IMR-90 (cell line): ENCODE measurements at regions not wholly inside any gene's neighbourhood (a gene's known extent, or its start where the extent isn't known, plus 50 kb on each side); places are given as distances from the start of the nearest gene placed in this dataset.

ENCODE experiments used
- ATAC-seq: fragments of 200-7000 bp; cut with Tn5 transposase; 2 replicates; pipeline ENCODE4 v1.9.1; 2020; ENCODE audit warnings: low read depth, mild to moderate bottlenecking, moderate library complexity
- BruUV-seq: library from RNA; stranded (reverse); fragments of 400-500 nt; replicated peaks from 2 replicates; lab custom pipeline; 2021; lab: Mats Ljungman, UMichigan
- CTCF ChIA-PET: fragments of 300-600 bp; formaldehyde crosslinking; extraction: SDS; loops from one replicate; lab custom pipeline; 2021; ENCODE audit warnings: antibody characterized with exemption; lab: Yijun Ruan, JAX
- POLR2A ChIA-PET: fragments of 300-600 bp; sonication (Branson Sonifier 250); formaldehyde crosslinking; loops from one replicate; lab custom pipeline; 2022; ENCODE audit warnings: antibody characterized with exemption; ENCODE audit not compliant: unreplicated experiment; lab: Charles Lee
- DNase-seq: peaks from one replicate; pipeline ENCODE4 v3.0.0; 2013
- H2AFZ ChIP-seq: replicated peaks from 2 replicates; pipeline ENCODE3; 2013; ENCODE audit warnings: low read length, mild to moderate bottlenecking; ENCODE audit not compliant: poor library complexity
- H2AK5ac ChIP-seq: 2 replicates; pipeline ENCODE4 v1.6.1; 2013; ENCODE audit warnings: low read depth, low read length, inconsistent platforms
- H2AK9ac ChIP-seq: replicated peaks from 2 replicates; pipeline ENCODE3; 2013; ENCODE audit warnings: mild to moderate bottlenecking, low read depth, low read length, moderate library complexity; ENCODE audit not compliant: poor library complexity
- H2BK120ac ChIP-seq: 2 replicates; pipeline ENCODE4 v1.6.1; 2013; ENCODE audit warnings: low read depth, low read length, inconsistent platforms
- H2BK15ac ChIP-seq: 3 replicates; pipeline ENCODE4 v1.6.1; 2013; ENCODE audit warnings: low read depth, low read length, inconsistent platforms
- H2BK20ac ChIP-seq: 2 replicates; pipeline ENCODE4 v1.6.1; 2013; ENCODE audit warnings: low read depth, mild to moderate bottlenecking, inconsistent platforms, low read length, moderate library complexity
- H2BK5ac ChIP-seq: 2 replicates; pipeline ENCODE4 v1.6.1; 2013; ENCODE audit warnings: mild to moderate bottlenecking, low read depth, low read length, inconsistent platforms; ENCODE audit not compliant: poor library complexity, severe bottlenecking
- H3K14ac ChIP-seq: replicated peaks from 2 replicates; pipeline ENCODE4 v1.6.1; 2013; ENCODE audit warnings: low read depth, low read length, inconsistent platforms
- H3K18ac ChIP-seq: 2 replicates; pipeline ENCODE4 v1.6.1; 2013; ENCODE audit warnings: low read depth, low read length, control low read depth
- H3K23ac ChIP-seq: 2 replicates; pipeline ENCODE4 v1.6.1; 2013; ENCODE audit warnings: low read depth, low read length, inconsistent platforms
- H3K27ac ChIP-seq: 2 replicates; pipeline ENCODE4 v1.5.1; 2013; ENCODE audit warnings: mild to moderate bottlenecking, control low read depth, low read length; ENCODE audit not compliant: insufficient read depth
- H3K27me3 ChIP-seq: 2 replicates; pipeline ENCODE4 v1.6.1; 2013; ENCODE audit warnings: low read length; ENCODE audit not compliant: control insufficient read depth, insufficient read depth
- H3K36me3 ChIP-seq: 2 replicates; pipeline ENCODE4 v1.6.1; 2013; ENCODE audit warnings: low read length, mixed read lengths; ENCODE audit not compliant: control insufficient read depth, insufficient read depth
- H3K4ac ChIP-seq: 2 replicates; pipeline ENCODE4 v1.6.1; 2013; ENCODE audit warnings: low read depth, low read length, inconsistent platforms
- H3K4me1 ChIP-seq: 2 replicates; pipeline ENCODE4 v1.6.1; 2013; ENCODE audit warnings: low read length, mixed read lengths; ENCODE audit not compliant: control insufficient read depth, insufficient read depth
- H3K4me2 ChIP-seq: 2 replicates; pipeline ENCODE4 v1.6.1; 2013; ENCODE audit warnings: low read depth, mild to moderate bottlenecking, control low read depth, low read length, moderate library complexity
- H3K4me3 ChIP-seq: 2 replicates; pipeline ENCODE4 v1.5.1; 2013; ENCODE audit warnings: low read depth, mild to moderate bottlenecking, control low read depth, low read length, moderate library complexity; ENCODE audit not compliant: insufficient read depth
- H3K56ac ChIP-seq: 2 replicates; pipeline ENCODE4 v1.6.1; 2013; ENCODE audit warnings: low read length, inconsistent platforms; ENCODE audit not compliant: insufficient read depth; ENCODE audit errors: extremely low read depth
- H3K79me1 ChIP-seq, 2 experiments: 2 replicates each; pipeline ENCODE4 v1.6.1; 2013; ENCODE audit warnings: low read length in 2 of 2, inconsistent platforms in 1 of 2, low read depth in 1 of 2
- H3K9ac ChIP-seq: 2 replicates; pipeline ENCODE4 v1.6.1; 2013; ENCODE audit warnings: low read depth, low read length, control low read depth
- H3K9me1 ChIP-seq: 2 replicates; pipeline ENCODE4 v1.6.1; 2013; ENCODE audit warnings: low read length, inconsistent platforms; ENCODE audit not compliant: insufficient read depth
- H3K9me3 ChIP-seq: 2 replicates; pipeline ENCODE4 v1.6.1; 2013; ENCODE audit warnings: low read length; ENCODE audit not compliant: control insufficient read depth, insufficient read depth
- H4K20me1 ChIP-seq: 2 replicates; pipeline ENCODE4 v1.6.1; 2013; ENCODE audit warnings: low read length, inconsistent platforms; ENCODE audit not compliant: insufficient read depth
- H4K5ac ChIP-seq: 2 replicates; pipeline ENCODE4 v1.6.1; 2013; ENCODE audit warnings: mild to moderate bottlenecking, low read depth, low read length, control low read depth
- H4K8ac ChIP-seq, 2 experiments: 2 replicates each; pipeline ENCODE4 v1.6.1; 2013; ENCODE audit warnings: low read depth in 2 of 2, low read length in 2 of 2, control low read depth in 1 of 2, inconsistent platforms in 1 of 2
- H4K91ac ChIP-seq: 2 replicates; pipeline ENCODE4 v1.6.1; 2013; ENCODE audit warnings: low read depth, low read length, inconsistent platforms; ENCODE audit not compliant: insufficient read depth
- CEBPB ChIP-seq: IDR thresholded peaks from 2 replicates; pipeline ENCODE4 v1.6.1; 2012; ENCODE audit warnings: low read depth, low read length, improper control_type of control experiment
- FOS ChIP-seq: fragments of 150-350 bp; IDR thresholded peaks from 2 replicates; pipeline ENCODE4 v1.6.1; 2016; ENCODE audit warnings: low read depth, low read length
- MAFK ChIP-seq: IDR thresholded peaks from 2 replicates; pipeline ENCODE4 v1.6.1; 2012; ENCODE audit warnings: low read depth, low read length, improper control_type of control experiment
- MAZ ChIP-seq: IDR thresholded peaks from 2 replicates; pipeline ENCODE4 v1.6.1; 2012; ENCODE audit warnings: low read depth, mild to moderate bottlenecking, low read length, improper control_type of control experiment, moderate library complexity, borderline replicate concordance
- NFE2L2 ChIP-seq: fragments of 150-350 bp; IDR thresholded peaks from 2 replicates; pipeline ENCODE4 v1.6.1; 2016; ENCODE audit warnings: low read depth, mild to moderate bottlenecking, low read length
- RCOR1 ChIP-seq: IDR thresholded peaks from 2 replicates; pipeline ENCODE4 v1.6.1; 2012; ENCODE audit warnings: mild to moderate bottlenecking, low read length, improper control_type of control experiment; ENCODE audit not compliant: insufficient replicate concordance
- WGBS, 2 experiments: methylation state at CpG; one replicate each; pipeline versions ENCODE4 v1.1.5 to v1.1.7; 2013; ENCODE audit warnings: missing lambda C conversion rate in 2 of 2; ENCODE audit not compliant: insufficient read length in 1 of 2; ENCODE audit errors: extremely low coverage in 2 of 2; 5-methylcytosine and 5-hydroxymethylcytosine counted together
- dilution Hi-C: fragments of 300-500 bp; cut with HindIII; formaldehyde crosslinking; loops from one replicate; pipeline ENCODE4 v1.14.3; 2018; ENCODE audit warnings: low sequenced_read_pairs; ENCODE audit not compliant: unreplicated experiment
- in situ Hi-C: fragments of 300-500 bp; cut with MboI; formaldehyde crosslinking; loops from 3 replicates; pipeline ENCODE4 v1.14.3; 2019; ENCODE audit warnings: low sequenced_read_pairs, inconsistent platforms, mixed read lengths
- intact Hi-C: fragments of 100-400 bp; cut with micrococcal nuclease; formaldehyde crosslinking; loops from 2 replicates; pipeline ENCODE4 v1.10.0; 2022
- TF ChIP-seq, protein P1 (sequence below): conservative IDR thresholded peaks from 2 replicates; pipeline ENCODE4 v1.5.1; 2012; ENCODE audit warnings: mild to moderate bottlenecking, low read depth, low read length, improper control_type of control experiment
- TF ChIP-seq, protein P2 (sequence below): fragments of 150-350 bp; IDR thresholded peaks from 2 replicates; pipeline ENCODE4 v1.6.1; 2016; ENCODE audit warnings: low read depth, mild to moderate bottlenecking, low read length, moderate library complexity, borderline replicate concordance

DNA sequence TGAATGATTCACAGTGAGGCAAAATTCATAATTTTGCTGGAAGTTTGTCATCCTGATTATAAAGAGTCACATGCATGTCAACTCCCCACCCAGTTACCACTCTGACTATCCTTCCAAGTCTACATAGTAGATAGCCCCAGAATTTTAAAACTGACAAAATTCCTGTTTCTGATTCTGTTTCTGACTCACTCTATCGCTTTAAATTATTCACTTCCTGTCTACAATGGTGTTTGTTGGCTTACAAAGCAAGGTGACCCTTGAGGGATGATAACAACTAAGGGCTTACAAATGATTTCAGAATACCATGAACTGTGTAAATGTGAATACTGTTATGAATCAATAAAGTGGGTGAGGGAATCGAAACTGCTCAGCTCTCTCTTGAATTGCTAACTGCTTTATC lies 98.7 kb upstream of the KL start:
- no peak overlapping the region for H3K27ac ChIP-seq
- no peak overlapping the region for H3K9ac ChIP-seq
- no peak overlapping the region for H2BK15ac ChIP-seq
- H2BK120ac ChIP-seq = no peak overlapping the region
- no peak overlapping the region for H2AFZ ChIP-seq
- H2AK5ac ChIP-seq = no peak overlapping the region
- BruUV-seq = no TSS peak
- DNase-seq (peak; percentile 32), ATAC-seq (no peak; the same call in 1 of the 2 replicates)
- in situ Hi-C loops (no loop called here), intact Hi-C loops (no loop called here), dilution Hi-C loops (no loop called here)
- H4K5ac ChIP-seq = no peak overlapping the region
- H2BK20ac ChIP-seq = no peak overlapping the region
- H3K56ac ChIP-seq = no peak overlapping the region
- no peaks in the 10 kb centered on the region for H3K79me1 ChIP-seq
- H2BK5ac ChIP-seq = no peak overlapping the region
- 0 out of 2 replicates have a peak, but pooled peaks cover 2% of the 10 kb centered on the region for H3K4me1 ChIP-seq
- no peaks in the 10 kb centered on the region for H3K9me1 ChIP-seq
- no peak overlapping the region for H2AK9ac ChIP-seq
- no peaks in the 10 kb centered on the region for H4K20me1 ChIP-seq
- no peak overlapping the region for H3K4ac ChIP-seq
- no peak overlapping the region for H3K4me2 ChIP-seq
- no peaks in the 10 kb centered on the region for H3K27me3 ChIP-seq
- no peak overlapping the region for H3K18ac ChIP-seq
- ChIA-PET POLR2A (no interaction called here), CTCF (no interaction called here)
- no CpG with 5 or more reads among the region's 2 CpGs for WGBS, 2 experiments
- no peak overlapping the region for H3K14ac ChIP-seq
- H3K9me3 ChIP-seq = peaks cover 8% of the 10 kb centered on the region; the same call in 1 of the 2 replicates
- no peak overlapping the region for H4K91ac ChIP-seq
- TF ChIP-seq, protein P1, sequence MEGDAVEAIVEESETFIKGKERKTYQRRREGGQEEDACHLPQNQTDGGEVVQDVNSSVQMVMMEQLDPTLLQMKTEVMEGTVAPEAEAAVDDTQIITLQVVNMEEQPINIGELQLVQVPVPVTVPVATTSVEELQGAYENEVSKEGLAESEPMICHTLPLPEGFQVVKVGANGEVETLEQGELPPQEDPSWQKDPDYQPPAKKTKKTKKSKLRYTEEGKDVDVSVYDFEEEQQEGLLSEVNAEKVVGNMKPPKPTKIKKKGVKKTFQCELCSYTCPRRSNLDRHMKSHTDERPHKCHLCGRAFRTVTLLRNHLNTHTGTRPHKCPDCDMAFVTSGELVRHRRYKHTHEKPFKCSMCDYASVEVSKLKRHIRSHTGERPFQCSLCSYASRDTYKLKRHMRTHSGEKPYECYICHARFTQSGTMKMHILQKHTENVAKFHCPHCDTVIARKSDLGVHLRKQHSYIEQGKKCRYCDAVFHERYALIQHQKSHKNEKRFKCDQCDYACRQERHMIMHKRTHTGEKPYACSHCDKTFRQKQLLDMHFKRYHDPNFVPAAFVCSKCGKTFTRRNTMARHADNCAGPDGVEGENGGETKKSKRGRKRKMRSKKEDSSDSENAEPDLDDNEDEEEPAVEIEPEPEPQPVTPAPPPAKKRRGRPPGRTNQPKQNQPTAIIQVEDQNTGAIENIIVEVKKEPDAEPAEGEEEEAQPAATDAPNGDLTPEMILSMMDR = no peak
- TF ChIP-seq NFE2L2 (no peak), MAZ (no peak), RCOR1 (no peak), CEBPB (no peak), MAFK (no peak), FOS (no peak)
- TF ChIP-seq, protein P2, sequence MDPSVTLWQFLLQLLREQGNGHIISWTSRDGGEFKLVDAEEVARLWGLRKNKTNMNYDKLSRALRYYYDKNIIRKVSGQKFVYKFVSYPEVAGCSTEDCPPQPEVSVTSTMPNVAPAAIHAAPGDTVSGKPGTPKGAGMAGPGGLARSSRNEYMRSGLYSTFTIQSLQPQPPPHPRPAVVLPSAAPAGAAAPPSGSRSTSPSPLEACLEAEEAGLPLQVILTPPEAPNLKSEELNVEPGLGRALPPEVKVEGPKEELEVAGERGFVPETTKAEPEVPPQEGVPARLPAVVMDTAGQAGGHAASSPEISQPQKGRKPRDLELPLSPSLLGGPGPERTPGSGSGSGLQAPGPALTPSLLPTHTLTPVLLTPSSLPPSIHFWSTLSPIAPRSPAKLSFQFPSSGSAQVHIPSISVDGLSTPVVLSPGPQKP = no peak
- H3K4me3 ChIP-seq = no peak overlapping the region
- no peak overlapping the region for H3K23ac ChIP-seq
- H4K8ac ChIP-seq = peak overlapping the region in 1 of 2 experiments; percentile 15; a peak in 1 of 4 replicates
- H3K36me3 ChIP-seq = no peaks in the 10 kb centered on the region
